ENCODE measurements at regions not wholly inside any gene's neighbourhood (a gene's known extent, or its start where the extent isn't known, plus 50 kb on each side); places are given as distances from the start of the nearest gene placed in this dataset.
A peak's percentile ranks its signal among the peaks of the same experiment; 100 is the strongest.

DNA sequence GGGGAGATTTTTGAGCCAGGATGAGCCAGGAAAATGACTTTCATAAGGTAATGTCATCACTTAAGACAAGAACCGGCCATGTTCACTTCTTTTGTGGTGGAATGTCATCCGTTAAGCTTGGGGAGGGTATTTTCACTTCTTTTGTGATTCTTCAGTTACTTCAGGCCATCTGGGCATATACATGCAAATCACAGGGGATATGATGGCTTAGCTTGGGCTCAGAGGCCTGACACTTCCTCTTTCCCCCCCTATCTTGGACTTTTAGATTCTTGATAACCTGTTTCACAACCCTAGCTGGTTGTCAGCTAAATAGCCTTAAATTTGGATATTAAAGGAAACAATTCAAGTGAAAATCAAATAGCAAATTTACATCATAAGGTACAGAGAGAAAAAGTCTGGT is 986.0 kb downstream of the NLGN4Y start:
- no peak for DNase-seq (ENCODE audit: extremely low read depth, low read depth)
- no peak overlapping the region for H3K4me3 ChIP-seq (replicated peaks; ENCODE audit: low read depth, low read length)
- no peak for TF ChIP-seq CTCF (IDR thresholded peaks at IDR 0.05; ENCODE audit: low read depth, low read length, missing control alignments)

DNA sequence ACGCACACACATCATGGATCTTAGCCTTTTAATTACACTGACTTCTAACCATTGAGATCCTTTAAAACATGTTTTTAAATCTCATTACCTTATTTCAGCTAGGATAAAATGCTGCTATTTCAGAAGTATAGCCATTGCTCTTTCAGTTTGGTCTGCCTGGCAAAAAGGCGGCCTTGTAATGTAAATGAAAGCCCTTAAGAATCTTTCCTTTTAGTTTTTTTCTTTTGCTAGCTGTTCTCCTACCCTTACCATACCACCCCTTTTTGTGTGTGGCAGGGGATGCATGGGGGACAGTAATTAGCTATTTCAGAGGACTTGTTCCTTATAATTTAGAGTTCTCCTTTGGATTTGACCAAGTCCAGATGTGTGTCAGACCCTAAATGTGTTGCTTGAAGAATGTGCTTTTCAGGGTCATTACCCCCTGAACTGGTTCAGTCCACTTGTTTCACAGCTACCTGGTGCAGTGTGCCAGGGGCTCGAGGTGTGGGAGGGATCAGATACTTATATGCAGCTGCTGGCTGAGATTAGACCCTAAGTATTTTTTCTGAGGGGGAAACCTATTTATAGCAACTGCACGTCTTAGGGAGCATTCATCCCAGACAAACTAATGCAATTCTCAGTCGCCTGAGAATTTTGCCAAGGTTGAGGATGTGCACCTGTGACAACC is 986.8 kb downstream of the NLGN4Y start:
- no peak overlapping the region for H3K4me3 ChIP-seq (replicated peaks; ENCODE audit: low read depth, low read length)
- DNase-seq (ENCODE audit: extremely low read depth, low read depth) = no peak

GRCh38 chrY:15535131-15535530 is 1010.8 kb downstream of the NLGN4Y start:
- no peak for DNase-seq (ENCODE audit: extremely low read depth, low read depth)

More for the DNA sequence above, 986.8 kb downstream of the NLGN4Y start:
- no peak for TF ChIP-seq CTCF (IDR thresholded peaks at IDR 0.05; ENCODE audit: low read depth, low read length, missing control alignments)

DNA sequence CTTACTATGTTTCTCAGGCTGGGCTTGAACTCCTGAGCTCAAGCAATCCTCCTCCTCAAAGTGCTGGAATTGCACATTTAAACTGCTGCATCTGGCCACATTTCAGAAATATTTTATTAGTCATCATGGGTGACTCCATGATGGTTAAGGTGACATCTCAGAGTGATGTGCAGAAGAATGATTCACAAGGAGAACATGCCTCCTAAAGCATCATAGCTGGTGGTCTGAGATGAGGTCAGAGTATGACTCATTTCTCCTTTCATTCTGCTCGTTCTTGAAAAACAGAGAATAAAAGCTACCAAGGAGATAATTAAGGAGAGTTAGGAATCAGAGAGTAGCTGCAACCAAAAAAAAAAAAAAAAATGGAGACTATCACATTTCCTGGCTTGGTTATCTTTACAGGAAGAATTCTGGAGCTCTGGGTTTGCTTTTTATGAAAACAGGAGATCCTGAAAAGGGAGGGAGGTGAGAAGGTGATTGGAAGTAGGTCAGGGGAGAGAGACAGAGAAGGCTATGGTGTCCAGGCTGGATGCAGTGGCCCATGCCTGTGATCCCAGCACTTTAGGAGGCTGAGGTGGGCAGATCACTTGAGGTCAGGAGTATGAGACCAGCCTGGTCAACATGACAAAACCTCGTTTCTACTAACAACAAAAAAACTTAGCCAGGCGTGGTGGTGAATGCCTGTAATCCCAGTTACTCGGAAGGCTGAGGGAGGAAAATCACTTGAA is 1011.6 kb downstream of the NLGN4Y start:
- no peak overlapping the region for H3K4me3 ChIP-seq (replicated peaks; ENCODE audit: low read depth, low read length)
- TF ChIP-seq CTCF (IDR thresholded peaks at IDR 0.05; ENCODE audit: low read depth, low read length, missing control alignments) = no peak
- DNase-seq (ENCODE audit: extremely low read depth, low read depth) = peak; percentile 42

More at GRCh38 chrY:15535131-15535530, 1010.8 kb downstream of the NLGN4Y start:
- H3K4me3 ChIP-seq (replicated peaks; ENCODE audit: low read depth, low read length) = no peak overlapping the region
- TF ChIP-seq CTCF (IDR thresholded peaks at IDR 0.05; ENCODE audit: low read depth, low read length, missing control alignments) = no peak

DNA sequence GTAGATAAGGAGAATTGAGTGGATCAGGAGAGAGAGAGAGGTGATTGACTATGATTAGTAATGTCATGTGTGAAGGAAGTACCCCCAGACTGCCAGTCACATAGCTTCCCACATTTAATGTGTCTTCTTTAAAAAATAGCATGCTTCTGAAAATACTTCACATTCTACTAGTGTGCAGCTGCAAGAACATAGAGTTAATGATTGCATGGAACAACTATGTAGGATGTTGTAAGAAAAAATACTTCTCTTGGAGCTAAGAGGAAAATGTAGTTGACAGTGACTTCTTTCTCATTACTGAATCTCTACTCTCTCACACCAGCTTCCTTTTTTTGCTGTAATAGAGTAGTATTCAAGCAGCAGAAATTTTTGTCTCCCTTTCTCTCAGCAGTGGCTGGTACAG is 1016.2 kb downstream of the NLGN4Y start:
- H3K4me3 ChIP-seq (replicated peaks; ENCODE audit: low read depth, low read length) = no peak overlapping the region
- DNase-seq (ENCODE audit: extremely low read depth, low read depth) = no peak
- no peak for TF ChIP-seq CTCF (IDR thresholded peaks at IDR 0.05; ENCODE audit: low read depth, low read length, missing control alignments)

DNA sequence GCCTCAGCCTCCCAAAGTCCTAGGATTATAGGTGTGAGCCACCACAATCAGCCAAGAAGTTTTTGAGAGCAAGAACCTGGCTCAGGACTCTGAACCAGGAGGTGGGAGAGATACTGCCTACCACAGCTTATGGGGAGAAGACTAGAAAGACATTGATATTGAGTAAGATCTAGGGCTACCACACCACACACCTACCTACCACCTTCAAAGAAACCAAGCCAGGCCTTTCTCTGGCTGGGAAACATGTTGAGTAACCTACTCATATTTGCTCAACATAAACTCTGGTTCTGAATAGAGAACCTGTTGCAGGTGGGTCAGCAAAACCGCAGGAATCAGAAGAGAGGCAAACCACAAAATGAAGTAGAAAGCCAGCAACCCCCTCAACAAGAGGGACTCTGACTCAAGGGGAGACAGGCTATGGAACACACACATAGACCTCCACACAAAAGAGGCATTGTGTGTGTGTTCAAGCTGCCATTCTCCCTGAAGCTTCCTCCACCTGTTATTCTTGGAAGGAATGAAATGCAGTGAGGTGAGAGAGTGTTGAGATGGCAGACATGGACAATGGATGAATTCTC is 1021.9 kb downstream of the NLGN4Y start:
- TF ChIP-seq CTCF (IDR thresholded peaks at IDR 0.05; ENCODE audit: low read depth, low read length, missing control alignments) = no peak
- DNase-seq (ENCODE audit: extremely low read depth, low read depth) = no peak
- H3K4me3 ChIP-seq (replicated peaks; ENCODE audit: low read depth, low read length) = no peak overlapping the region
